BJ (cell line): ENCODE measurements at regions not wholly inside any gene's neighbourhood (a gene's known extent, or its start where the extent isn't known, plus 50 kb on each side); places are given as distances from the start of the nearest gene placed in this dataset.

Experiments used
- CTCF ChIA-PET: fragments of 350-600 bp; formaldehyde crosslinking; extraction: SDS; loops from one replicate; lab custom pipeline; 2021; ENCODE audit warnings: antibody characterized with exemption, inconsistent platforms; lab: Yijun Ruan, JAX
- POLR2A ChIA-PET: fragments of 300-600 bp; sonication (Branson Sonifier 250); formaldehyde crosslinking; extraction: SDS; loops from one replicate; lab custom pipeline; 2021; ENCODE audit warnings: antibody characterized with exemption; lab: Charles Lee
- DNase-seq: peaks from one replicate; pipeline ENCODE4 v3.0.0-alpha.2; 2011; ENCODE audit warnings: low read depth
- H3K27me3 ChIP-seq: 2 replicates; pipeline ENCODE4 v1.6.0; 2011; ENCODE audit warnings: low read length; ENCODE audit not compliant: control insufficient read depth, insufficient read depth
- H3K36me3 ChIP-seq: 2 replicates; pipeline ENCODE4 v1.5.1; 2011; ENCODE audit warnings: low read length; ENCODE audit not compliant: control insufficient read depth, insufficient read depth
- H3K4me3 ChIP-seq: 2 replicates; pipeline ENCODE4 v1.5.1; 2011; ENCODE audit warnings: low read depth, mild to moderate bottlenecking, control low read depth, low read length
- CTCF ChIP-seq: IDR thresholded peaks from 2 replicates; pipeline ENCODE4 v1.5.1; 2011; ENCODE audit warnings: low read depth, mild to moderate bottlenecking, control low read depth, inconsistent platforms, low read length, moderate library complexity; ENCODE audit not compliant: insufficient read depth

- CTCF ChIA-PET, result no interaction called here
- no peak for TF ChIP-seq CTCF
- POLR2A ChIA-PET, result no interaction called here
- Histone ChIP-seq H3K36me3 (no peaks in the 10 kb centered on the region), H3K27me3 (no peaks in the 10 kb centered on the region), H3K4me3 (no peak overlapping the region)
- no peak for DNase-seq
Measured at GRCh38 chr9:85112391-85112790, 442.9 kb downstream of the NTRK2 start.

- ChIA-PET POLR2A (no interaction called here), CTCF (interaction anchor here (0.8 kb wide), 1 partner anchor 501 kb away, joined by 3 read pairs; no protein-coding TSS in a partner anchor)
- no peak for TF ChIP-seq CTCF
- Histone ChIP-seq H3K27me3 (no peaks in the 10 kb centered on the region), H3K4me3 (no peak overlapping the region), H3K36me3 (no peaks in the 10 kb centered on the region)
- no peak for DNase-seq
Measured at GRCh38 chr9:85108746-85109145, 439.2 kb downstream of the NTRK2 start.

GRCh38 chr9:85108229-85108628, 438.7 kb downstream of the NTRK2 start:
- Histone ChIP-seq H3K36me3 (no peaks in the 10 kb centered on the region), H3K4me3 (no peak overlapping the region), H3K27me3 (no peaks in the 10 kb centered on the region)
- ChIA-PET POLR2A (no interaction called here), CTCF (interaction anchor here (0.8 kb wide), 1 partner anchor 501 kb away, joined by 3 read pairs; no protein-coding TSS in a partner anchor)
- no peak for TF ChIP-seq CTCF
- no peak for DNase-seq

- CTCF ChIA-PET, result no interaction called here
- Histone ChIP-seq H3K36me3 (no peaks in the 10 kb centered on the region), H3K4me3 (no peak overlapping the region), H3K27me3 (no peaks in the 10 kb centered on the region)
- TF ChIP-seq CTCF, result no peak
- DNase-seq, result no peak
- POLR2A ChIA-PET, result no interaction called here
Measured at GRCh38 chr9:85089188-85089969, 419.9 kb downstream of the NTRK2 start.

GRCh38 chr9:85081963-85082362, 412.4 kb downstream of the NTRK2 start:
- no peak for TF ChIP-seq CTCF
- no peak for DNase-seq
- H3K36me3 ChIP-seq, result no peaks in the 10 kb centered on the region
- ChIA-PET POLR2A (no interaction called here), CTCF (no interaction called here)
- H3K4me3 ChIP-seq, result no peak overlapping the region
- no peaks in the 10 kb centered on the region for H3K27me3 ChIP-seq
